Colonic mucosa (tissue), 4 donors: ENCODE measurements at regions not wholly inside any gene's neighbourhood (a gene's known extent, or its start where the extent isn't known, plus 50 kb on each side); places are given as distances from the start of the nearest gene placed in this dataset.

Experiments
- DNase-seq: peaks from one replicate; pipeline ENCODE4 v3.0.0-alpha.2; 2020
- H3K27ac ChIP-seq: fragments of 200-600 bp; one replicate; pipeline ENCODE4 v1.8.0; 2021
- H3K27me3 ChIP-seq: fragments of 200-600 bp; one replicate; pipeline ENCODE4 v1.8.0; 2021
- H3K36me3 ChIP-seq: fragments of 200-600 bp; one replicate; pipeline ENCODE4 v1.8.0; 2021
- H3K4me1 ChIP-seq: fragments of 200-600 bp; one replicate; pipeline ENCODE4 v1.8.0; 2021; ENCODE audit warnings: mild to moderate bottlenecking
- H3K4me3 ChIP-seq: fragments of 200-600 bp; one replicate; pipeline ENCODE4 v1.8.0; 2021
- H3K9ac ChIP-seq, 2 donors: one replicate each; pipeline ENCODE4 v1.7.0; 2013; ENCODE audit warnings: control low read depth in 2 of 2, low read depth in 2 of 2, low read length in 2 of 2
- H3K9me3 ChIP-seq: fragments of 200-600 bp; one replicate; pipeline ENCODE4 v1.8.0; 2021
- CTCF ChIP-seq: fragments of 200-600 bp; IDR thresholded peaks from one replicate; pipeline ENCODE4 v1.8.0; 2022; ENCODE audit warnings: antibody characterized with exemption, mild to moderate bottlenecking
- intact Hi-C: fragments of 100-400 bp; cut with DNase I; formaldehyde crosslinking; loops from one replicate; pipeline ENCODE4 v1.14.1; 2022
- donor health status: healthy.
- donor health status: DM: no; HTN: no; CAD: no.
- donor health status: DM: no; HTN: no; CAD: no.

- no peaks in the 10 kb centered on the region for H3K27me3 ChIP-seq
- no peak overlapping the region for H3K27ac ChIP-seq
- H3K36me3 ChIP-seq, result no peaks in the 10 kb centered on the region
- TF ChIP-seq CTCF, result no peak
- H3K9ac ChIP-seq, result no peak overlapping the region
- no peak overlapping the region for H3K4me3 ChIP-seq
- no peaks in the 10 kb centered on the region for H3K4me1 ChIP-seq
- intact Hi-C loops, result no loop called here
- no peak for DNase-seq
- no peaks in the 10 kb centered on the region for H3K9me3 ChIP-seq
Measured at GRCh38 chr22:25383278-25383820, 163.9 kb downstream of the CRYBB2 start.

- TF ChIP-seq CTCF, result no peak
- no peaks in the 10 kb centered on the region for H3K36me3 ChIP-seq
- DNase-seq, result no peak
- no peaks in the 10 kb centered on the region for H3K4me1 ChIP-seq
- intact Hi-C loops, result no loop called here
- no peak overlapping the region for H3K27ac ChIP-seq
- no peaks in the 10 kb centered on the region for H3K27me3 ChIP-seq
- no peaks in the 10 kb centered on the region for H3K9me3 ChIP-seq
- no peak overlapping the region for H3K9ac ChIP-seq
- no peak overlapping the region for H3K4me3 ChIP-seq
Measured at GRCh38 chr22:25383892-25384291, 164.5 kb downstream of the CRYBB2 start.

GRCh38 chr22:25386538-25386884 lies 167.1 kb downstream of the CRYBB2 start:
- DNase-seq, result no peak
- TF ChIP-seq CTCF, result no peak
- Histone ChIP-seq H3K27ac (no peak overlapping the region), H3K4me1 (no peaks in the 10 kb centered on the region), H3K27me3 (no peaks in the 10 kb centered on the region), H3K9me3 (no peaks in the 10 kb centered on the region), H3K36me3 (no peaks in the 10 kb centered on the region), H3K9ac (no peak overlapping the region), H3K4me3 (no peak overlapping the region)
- intact Hi-C loops, result no loop called here

GRCh38 chr22:25388415-25388814 lies 169.0 kb downstream of the CRYBB2 start:
- no peak for DNase-seq
- Histone ChIP-seq H3K36me3 (no peaks in the 10 kb centered on the region), H3K4me3 (no peak overlapping the region), H3K27ac (no peak overlapping the region), H3K9ac (no peak overlapping the region), H3K9me3 (no peaks in the 10 kb centered on the region), H3K27me3 (no peaks in the 10 kb centered on the region), H3K4me1 (no peaks in the 10 kb centered on the region)
- TF ChIP-seq CTCF, result no peak
- intact Hi-C loops, result no loop called here

GRCh38 chr22:25388866-25389540 lies 169.6 kb downstream of the CRYBB2 start:
- intact Hi-C loops, result no loop called here
- Histone ChIP-seq H3K4me1 (no peaks in the 10 kb centered on the region), H3K27ac (no peak overlapping the region)

More at GRCh38 chr22:25388866-25389540, 169.6 kb downstream of the CRYBB2 start:
- TF ChIP-seq CTCF, result no peak
- Histone ChIP-seq H3K9me3 (no peaks in the 10 kb centered on the region), H3K27me3 (no peaks in the 10 kb centered on the region), H3K4me3 (no peak overlapping the region), H3K9ac (no peak overlapping the region), H3K36me3 (no peaks in the 10 kb centered on the region)
- DNase-seq, result no peak
